Smooth muscle cell (in vitro differentiated cells): ENCODE measurements at regions not wholly inside any gene's neighbourhood (a gene's known extent, or its start where the extent isn't known, plus 50 kb on each side); places are given as distances from the start of the nearest gene placed in this dataset.

Source experiments
- DNase-seq: peaks from one replicate; lab custom pipeline; 2025; ENCODE audit not compliant: unreplicated experiment; lab: John Stamatoyannopoulos, UW
- H2AFZ ChIP-seq: fragments of 200-600 bp; sonication (generic); 2 replicates; pipeline ENCODE4 v1.6.0; 2016; ENCODE audit warnings: antibody characterized with exemption, low read depth, mild to moderate bottlenecking
- H3F3A ChIP-seq: fragments of 200-600 bp; sonication (generic); 2 replicates; pipeline ENCODE4 v1.6.0; 2017; ENCODE audit warnings: antibody characterized with exemption, low read depth
- H3K27ac ChIP-seq: fragments of 200-600 bp; sonication (generic); 2 replicates; pipeline ENCODE4 v1.5.1; 2016; ENCODE audit warnings: low read depth, mild to moderate bottlenecking
- H3K27me3 ChIP-seq: fragments of 200-600 bp; sonication (generic); 2 replicates; pipeline ENCODE4 v1.6.1; 2016; ENCODE audit warnings: low read depth, mild to moderate bottlenecking
- H3K36me3 ChIP-seq: fragments of 200-600 bp; sonication (generic); 2 replicates; pipeline ENCODE4 v1.5.1; 2016; ENCODE audit warnings: low read depth
- H3K4me1 ChIP-seq: fragments of 200-600 bp; sonication (generic); 2 replicates; pipeline ENCODE4 v1.5.1; 2016; ENCODE audit warnings: low read depth
- H3K4me2 ChIP-seq: fragments of 200-600 bp; sonication (generic); 2 replicates; pipeline ENCODE4 v1.6.0; 2016; ENCODE audit warnings: mild to moderate bottlenecking
- H3K4me3 ChIP-seq: fragments of 200-600 bp; sonication (generic); 2 replicates; pipeline ENCODE4 v1.5.1; 2016; ENCODE audit warnings: mild to moderate bottlenecking
- H3K79me2 ChIP-seq: fragments of 200-600 bp; sonication (generic); 2 replicates; pipeline ENCODE4 v1.6.0; 2016; ENCODE audit warnings: low read depth, mild to moderate bottlenecking
- H3K9ac ChIP-seq: fragments of 200-600 bp; sonication (generic); 2 replicates; pipeline ENCODE4 v1.6.0; 2016; ENCODE audit warnings: low read depth
- H3K9me3 ChIP-seq: fragments of 200-600 bp; sonication (generic); replicated peaks from 2 replicates; pipeline ENCODE4 v1.5.1; 2016; ENCODE audit warnings: low read depth
- H4K20me1 ChIP-seq: fragments of 200-600 bp; sonication (generic); 2 replicates; pipeline ENCODE4 v1.6.0; 2016; ENCODE audit warnings: low read depth
- CTCF ChIP-seq: fragments of 200-600 bp; sonication (generic); IDR thresholded peaks from 2 replicates; pipeline ENCODE4 v1.5.1; 2017; ENCODE audit warnings: borderline replicate concordance, mild to moderate bottlenecking, antibody characterized with exemption; ENCODE audit not compliant: insufficient read depth, poor library complexity, severe bottlenecking
- WGBS: methylation state at CpG from one replicate; pipeline ENCODE4 v1.1.7; 2016; ENCODE audit warnings: low lambda C conversion rate; 5-methylcytosine and 5-hydroxymethylcytosine counted together

- Histone ChIP-seq H3K27ac (peak overlapping the region; percentile 51), H3K79me2 (no peaks in the 10 kb centered on the region), H2AFZ (no peak overlapping the region), H3F3A (no peaks in the 10 kb centered on the region), H3K4me3 (no peak overlapping the region), H4K20me1 (no peaks in the 10 kb centered on the region), H3K4me2 (no peak overlapping the region), H3K9me3 (no peaks in the 10 kb centered on the region), H3K4me1 (peaks cover 4% of the 10 kb centered on the region), H3K9ac (no peak overlapping the region), H3K27me3 (no peaks in the 10 kb centered on the region), H3K36me3 (no peaks in the 10 kb centered on the region)
- DNase-seq, result no peak
- TF ChIP-seq CTCF, result no peak
- 85% methylated on average over 13 of the region's 13 CpGs for WGBS
Observed at GRCh38 chr9:86764671-86765343, 182.5 kb downstream of the GAS1 start.

GRCh38 chr9:86764221-86764624, 183.1 kb downstream of the GAS1 start:
- WGBS, result 72% methylated on average over 11 of the region's 11 CpGs
- H3K4me1 ChIP-seq, result peaks cover 4% of the 10 kb centered on the region
- H3K4me2 ChIP-seq, result no peak overlapping the region
- no peaks in the 10 kb centered on the region for H3F3A ChIP-seq
- H3K27ac ChIP-seq, result peak overlapping the region; percentile 51
- H4K20me1 ChIP-seq, result no peaks in the 10 kb centered on the region
- no peaks in the 10 kb centered on the region for H3K9me3 ChIP-seq
- no peak overlapping the region for H3K9ac ChIP-seq
- DNase-seq, result no peak
- no peaks in the 10 kb centered on the region for H3K79me2 ChIP-seq
- no peaks in the 10 kb centered on the region for H3K36me3 ChIP-seq
- no peak overlapping the region for H3K4me3 ChIP-seq
- no peak for TF ChIP-seq CTCF
- no peaks in the 10 kb centered on the region for H3K27me3 ChIP-seq
- H2AFZ ChIP-seq, result no peak overlapping the region

GRCh38 chr9:86763791-86764190, 183.5 kb downstream of the GAS1 start:
- Histone ChIP-seq H3K9me3 (no peaks in the 10 kb centered on the region), H3K4me3 (no peak overlapping the region), H3K36me3 (no peaks in the 10 kb centered on the region), H3K79me2 (no peaks in the 10 kb centered on the region), H3K4me1 (peaks cover 4% of the 10 kb centered on the region), H2AFZ (no peak overlapping the region), H3K4me2 (no peak overlapping the region), H3K27ac (peak overlapping the region; percentile 51), H3F3A (no peaks in the 10 kb centered on the region), H3K9ac (no peak overlapping the region), H3K27me3 (no peaks in the 10 kb centered on the region), H4K20me1 (no peaks in the 10 kb centered on the region)
- TF ChIP-seq CTCF, result no peak
- no peak for DNase-seq
- 92% methylated on average over 2 of the region's 2 CpGs for WGBS

GRCh38 chr9:86757382-86757720, 190.0 kb downstream of the GAS1 start:
- no peaks in the 10 kb centered on the region for H3K4me1 ChIP-seq
- no peak for DNase-seq

More at GRCh38 chr9:86757382-86757720, 190.0 kb downstream of the GAS1 start:
- Histone ChIP-seq H3F3A (no peaks in the 10 kb centered on the region), H3K4me2 (no peak overlapping the region), H3K79me2 (no peaks in the 10 kb centered on the region), H3K36me3 (no peaks in the 10 kb centered on the region), H3K9me3 (no peaks in the 10 kb centered on the region), H3K4me3 (no peak overlapping the region), H3K9ac (no peak overlapping the region), H2AFZ (no peak overlapping the region), H3K27ac (no peak overlapping the region), H3K27me3 (no peaks in the 10 kb centered on the region), H4K20me1 (no peaks in the 10 kb centered on the region)
- 100% methylated on average over 1 of the region's 1 CpG for WGBS
- TF ChIP-seq CTCF, result no peak
